ENCODE measurements at regions not wholly inside any gene's neighbourhood (a gene's known extent, or its start where the extent isn't known, plus 50 kb on each side); places are given as distances from the start of the nearest gene placed in this dataset.

DNA sequence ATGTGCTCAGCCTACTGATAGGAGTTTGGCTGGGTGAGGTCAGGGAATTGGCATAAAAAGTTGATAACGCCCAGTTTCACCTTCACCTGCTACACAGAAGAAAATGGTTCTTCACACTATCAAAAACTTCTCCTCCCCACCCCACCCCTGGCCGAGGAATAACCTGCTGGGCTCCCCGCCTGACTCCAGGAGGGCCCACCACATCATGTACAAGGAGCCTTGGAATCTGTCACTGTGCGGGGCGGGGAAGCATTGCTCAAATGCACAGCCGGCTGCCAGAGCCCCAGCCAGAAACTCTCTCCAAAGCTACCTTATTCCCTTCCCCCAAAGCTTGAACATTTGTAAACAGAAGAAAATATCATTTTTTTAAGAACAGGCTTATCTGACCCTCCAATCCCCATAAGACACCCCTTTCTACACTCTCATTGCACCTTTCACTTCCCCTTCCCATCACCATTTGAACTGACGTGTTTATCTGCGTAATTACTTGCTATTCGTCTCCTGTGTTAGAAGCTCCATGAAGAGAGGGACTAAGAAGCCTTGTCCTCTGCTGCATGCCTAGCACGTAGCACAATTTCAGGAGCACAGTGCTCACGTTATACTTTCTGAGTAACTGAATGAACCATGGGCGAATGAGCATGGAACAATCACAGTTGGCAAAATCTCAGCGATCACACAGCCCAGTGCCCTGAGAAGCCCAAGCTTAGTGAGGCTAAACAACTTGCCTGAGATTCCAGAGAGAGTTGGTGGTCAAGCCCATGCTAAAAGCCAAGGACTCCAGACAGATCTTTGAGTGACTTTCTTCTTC is 82.9 kb downstream of the HES1 start:
- no peak overlapping the region for H2AK5ac ChIP-seq (ENCODE audit: insufficient read length, low read length)
- no peak overlapping the region for H2BK120ac ChIP-seq (ENCODE audit: low read depth, low read length, poor library complexity, severe bottlenecking)
- H3K27me3 Mint-ChIP-seq (ENCODE audit: low read depth) = peaks cover 10% of the 10 kb centered on the region
- H4K20me1 ChIP-seq (ENCODE audit: control insufficient read depth, insufficient read depth, insufficient read length) = no peaks in the 10 kb centered on the region
- no peak overlapping the region for H2AFZ ChIP-seq (ENCODE audit: low read length)
- H4K91ac ChIP-seq (ENCODE audit: insufficient read length, low read depth, low read length) = no peak overlapping the region
- no peak overlapping the region for H3K27ac Mint-ChIP-seq
- H3K23me2 ChIP-seq (ENCODE audit: insufficient read length, low read depth, low read length, poor library complexity, severe bottlenecking) = no peaks in the 10 kb centered on the region
- no peaks in the 10 kb centered on the region for H3K79me1 ChIP-seq (ENCODE audit: insufficient read depth, low read depth, low read length, poor library complexity, severe bottlenecking)
- H3K4me1 ChIP-seq (ENCODE audit: insufficient read depth, low read length) = no peaks in the 10 kb centered on the region; the same call in 1 of the 2 replicates
- H4K5ac ChIP-seq (ENCODE audit: insufficient read length, low read depth, low read length) = no peak overlapping the region
- no peaks in the 10 kb centered on the region for H3K9me3 ChIP-seq (ENCODE audit: control insufficient read depth, low read depth, low read length)
- no peaks in the 10 kb centered on the region; a peak in 1 of 5 replicates for H3K9me3 Mint-ChIP-seq
- no CpG with 5 or more reads among the region's 13 CpGs for WGBS (ENCODE audit: extremely low coverage, insufficient read length, low lambda C conversion rate)
- no peak overlapping the region for H3K23ac ChIP-seq (ENCODE audit: insufficient read length, low read depth, low read length)
- no peak overlapping the region for H3T11ph ChIP-seq (ENCODE audit: low read length)
- H3K9ac ChIP-seq (ENCODE audit: extremely low read depth, insufficient read length, low read length) = no peak overlapping the region
- H3K4ac ChIP-seq (ENCODE audit: low read depth, low read length) = no peak overlapping the region
- no peak overlapping the region for H2BK20ac ChIP-seq (ENCODE audit: low read depth, low read length, poor library complexity, severe bottlenecking)
- no peaks in the 10 kb centered on the region for H3K27me3 ChIP-seq (ENCODE audit: insufficient read depth, low read length)
- no peak overlapping the region for H4K8ac ChIP-seq (replicated peaks; ENCODE audit: insufficient read length, low read depth, low read length)
- H3K14ac ChIP-seq (ENCODE audit: insufficient read depth, low read length) = no peak overlapping the region
- peaks cover 43 to 45% of the 10 kb centered on the region in 2 experiments for H3K4me1 Mint-ChIP-seq
- H3K4me2 ChIP-seq (ENCODE audit: insufficient read depth, insufficient read length, low read length) = no peak overlapping the region
- H3K79me2 ChIP-seq (ENCODE audit: insufficient read depth, low read length) = no peaks in the 10 kb centered on the region
- TF ChIP-seq, protein P1, sequence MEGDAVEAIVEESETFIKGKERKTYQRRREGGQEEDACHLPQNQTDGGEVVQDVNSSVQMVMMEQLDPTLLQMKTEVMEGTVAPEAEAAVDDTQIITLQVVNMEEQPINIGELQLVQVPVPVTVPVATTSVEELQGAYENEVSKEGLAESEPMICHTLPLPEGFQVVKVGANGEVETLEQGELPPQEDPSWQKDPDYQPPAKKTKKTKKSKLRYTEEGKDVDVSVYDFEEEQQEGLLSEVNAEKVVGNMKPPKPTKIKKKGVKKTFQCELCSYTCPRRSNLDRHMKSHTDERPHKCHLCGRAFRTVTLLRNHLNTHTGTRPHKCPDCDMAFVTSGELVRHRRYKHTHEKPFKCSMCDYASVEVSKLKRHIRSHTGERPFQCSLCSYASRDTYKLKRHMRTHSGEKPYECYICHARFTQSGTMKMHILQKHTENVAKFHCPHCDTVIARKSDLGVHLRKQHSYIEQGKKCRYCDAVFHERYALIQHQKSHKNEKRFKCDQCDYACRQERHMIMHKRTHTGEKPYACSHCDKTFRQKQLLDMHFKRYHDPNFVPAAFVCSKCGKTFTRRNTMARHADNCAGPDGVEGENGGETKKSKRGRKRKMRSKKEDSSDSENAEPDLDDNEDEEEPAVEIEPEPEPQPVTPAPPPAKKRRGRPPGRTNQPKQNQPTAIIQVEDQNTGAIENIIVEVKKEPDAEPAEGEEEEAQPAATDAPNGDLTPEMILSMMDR (conservative IDR thresholded peaks at IDR 0.05) = no peak
- H2BK15ac ChIP-seq (ENCODE audit: low read depth, low read length) = no peak overlapping the region
- no peak overlapping the region for H3K4me3 Mint-ChIP-seq
- no peak overlapping the region for H3K56ac ChIP-seq (ENCODE audit: insufficient read length, low read depth, low read length)
- no peak for DNase-seq
- H3K27ac ChIP-seq (ENCODE audit: insufficient read length, low read depth, low read length) = no peak overlapping the region
- H3K18ac ChIP-seq (ENCODE audit: insufficient read length, low read depth, low read length) = no peak overlapping the region
- H2BK5ac ChIP-seq (ENCODE audit: insufficient read length, low read length) = no peak overlapping the region
- no peaks in the 10 kb centered on the region; a peak in 1 of 7 replicates for H3K36me3 Mint-ChIP-seq (ENCODE audit: insufficient read depth in 1 of 3, low read depth in 3 of 3)
- H2BK12ac ChIP-seq (ENCODE audit: insufficient read length, low read depth, low read length) = no peak overlapping the region

Data from H9 (cell line).